ENCODE measurements at regions not wholly inside any gene's neighbourhood (a gene's known extent, or its start where the extent isn't known, plus 50 kb on each side); places are given as distances from the start of the nearest gene placed in this dataset.

DNA sequence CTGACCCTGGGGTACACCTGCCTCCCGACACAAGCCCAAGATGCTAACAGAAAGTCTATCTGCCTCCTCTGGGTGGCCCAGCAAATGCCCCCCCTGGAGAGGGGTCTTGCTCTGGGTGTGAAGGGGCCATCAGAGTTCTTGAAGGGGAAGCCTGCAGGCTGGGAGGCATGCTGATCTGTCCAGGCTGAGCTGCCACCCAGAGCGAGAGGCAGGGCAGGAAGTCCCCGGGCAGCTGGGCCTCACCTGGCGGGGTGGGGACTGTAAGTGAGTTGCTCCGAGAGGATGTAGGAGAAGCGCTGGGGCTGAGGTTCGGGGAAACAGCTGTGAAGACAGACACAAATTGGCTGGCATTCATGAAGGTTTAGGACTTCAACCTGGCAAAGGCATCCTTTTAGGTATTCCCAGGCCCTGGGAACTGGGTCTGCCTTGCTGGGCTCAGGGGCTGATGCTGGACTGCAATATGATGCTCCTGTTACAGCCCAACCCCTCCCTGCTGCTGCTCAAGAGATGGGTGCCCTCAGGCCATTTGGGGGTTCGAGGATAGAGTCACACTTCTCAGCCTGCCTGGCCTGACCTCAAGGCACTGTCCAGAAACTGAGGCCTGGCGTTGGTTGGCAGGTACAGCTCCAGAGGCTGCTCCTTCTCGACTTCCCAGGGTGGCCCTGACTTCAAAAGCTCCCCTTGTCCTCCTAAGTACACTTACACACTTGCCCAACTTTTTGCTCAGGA lies 60.2 kb upstream of the LYVE1 start:
- DNase-seq (ENCODE audit: low read depth, low spot score) (no peak), FAIRE-seq (no peak)
- POLR2A ChIA-PET: no interaction called here
- TF ChIP-seq POLR2AphosphoS5 (IDR thresholded peaks at IDR 0.05; ENCODE audit: insufficient read depth, low read depth, low read length): no peak
- no peak for TF ChIP-seq FOS (IDR thresholded peaks at IDR 0.05; ENCODE audit: borderline replicate concordance, insufficient read depth, low read length)
- TF ChIP-seq MYC (IDR thresholded peaks at IDR 0.05; ENCODE audit: low read depth, low read length): no peak
- TF ChIP-seq EZH2 (IDR thresholded peaks at IDR 0.05; ENCODE audit: borderline replicate concordance, low read depth, low read length, severe bottlenecking): no peak
- TF ChIP-seq POLR2A (IDR thresholded peaks at IDR 0.05; ENCODE audit: low read depth, low read length): no peak
- TF ChIP-seq GATA2 (IDR thresholded peaks at IDR 0.05; ENCODE audit: insufficient read depth, insufficient read length, low read depth, low read length): no peak
- TF ChIP-seq JUN (IDR thresholded peaks at IDR 0.05; ENCODE audit: borderline replicate concordance, insufficient read depth, insufficient read length, low read depth): no peak
- TF ChIP-seq, protein P1, sequence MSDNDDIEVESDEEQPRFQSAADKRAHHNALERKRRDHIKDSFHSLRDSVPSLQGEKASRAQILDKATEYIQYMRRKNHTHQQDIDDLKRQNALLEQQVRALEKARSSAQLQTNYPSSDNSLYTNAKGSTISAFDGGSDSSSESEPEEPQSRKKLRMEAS (IDR thresholded peaks at IDR 0.05; ENCODE audit: insufficient read depth, insufficient read length): no peak
- TF ChIP-seq, protein P2, sequence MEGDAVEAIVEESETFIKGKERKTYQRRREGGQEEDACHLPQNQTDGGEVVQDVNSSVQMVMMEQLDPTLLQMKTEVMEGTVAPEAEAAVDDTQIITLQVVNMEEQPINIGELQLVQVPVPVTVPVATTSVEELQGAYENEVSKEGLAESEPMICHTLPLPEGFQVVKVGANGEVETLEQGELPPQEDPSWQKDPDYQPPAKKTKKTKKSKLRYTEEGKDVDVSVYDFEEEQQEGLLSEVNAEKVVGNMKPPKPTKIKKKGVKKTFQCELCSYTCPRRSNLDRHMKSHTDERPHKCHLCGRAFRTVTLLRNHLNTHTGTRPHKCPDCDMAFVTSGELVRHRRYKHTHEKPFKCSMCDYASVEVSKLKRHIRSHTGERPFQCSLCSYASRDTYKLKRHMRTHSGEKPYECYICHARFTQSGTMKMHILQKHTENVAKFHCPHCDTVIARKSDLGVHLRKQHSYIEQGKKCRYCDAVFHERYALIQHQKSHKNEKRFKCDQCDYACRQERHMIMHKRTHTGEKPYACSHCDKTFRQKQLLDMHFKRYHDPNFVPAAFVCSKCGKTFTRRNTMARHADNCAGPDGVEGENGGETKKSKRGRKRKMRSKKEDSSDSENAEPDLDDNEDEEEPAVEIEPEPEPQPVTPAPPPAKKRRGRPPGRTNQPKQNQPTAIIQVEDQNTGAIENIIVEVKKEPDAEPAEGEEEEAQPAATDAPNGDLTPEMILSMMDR (IDR thresholded peaks at IDR 0.05; ENCODE audit: extremely low read depth in 1 of 2, insufficient read depth in 1 of 2, low read depth in 1 of 2, low read length in 2 of 2): no peak
- no peaks in the 10 kb centered on the region for H3K36me3 ChIP-seq (ENCODE audit: control insufficient read depth in 2 of 2, extremely low read depth in 1 of 2, insufficient read depth in 2 of 2, low read length in 2 of 2)
- no peaks in the 10 kb centered on the region for H3K4me1 ChIP-seq (ENCODE audit: control insufficient read depth, extremely low read depth, insufficient read depth, low read length)
- H3K9me1 ChIP-seq (replicated peaks; ENCODE audit: control insufficient read depth, extremely low read depth, insufficient read depth, low read length): no peaks in the 10 kb centered on the region
- CTCF ChIA-PET: no interaction called here
- H3K27me3 ChIP-seq (ENCODE audit: control insufficient read depth in 2 of 2, insufficient read depth in 2 of 2, low read length in 2 of 2): peaks cover 0 to under 1% of the 10 kb centered on the region in 2 experiments
- H3K4me3 ChIP-seq (replicated peaks in 1 of 3; ENCODE audit: insufficient read depth in 1 of 3, low read depth in 1 of 3, low read length in 3 of 3): no peak overlapping the region
- H4K20me1 ChIP-seq (replicated peaks; ENCODE audit: control insufficient read depth, extremely low read depth, insufficient read depth, low read length): no peaks in the 10 kb centered on the region
- H3K9ac ChIP-seq (replicated peaks; ENCODE audit: extremely low read depth, insufficient read depth, low read length): no peak overlapping the region
- dilution Hi-C loops (cut with MboI; ENCODE audit: extremely low pct_ligation_motif_present, low sequenced_read_pairs) (no loop called here), intact Hi-C loops (cut with micrococcal nuclease) (no loop called here)
- no peaks in the 10 kb centered on the region for H3K9me3 ChIP-seq (replicated peaks; ENCODE audit: control insufficient read depth, insufficient read depth, low read length)
- no peaks in the 10 kb centered on the region for H3K79me2 ChIP-seq (ENCODE audit: control insufficient read depth, insufficient read depth, low read length)
- H2AFZ ChIP-seq (ENCODE audit: low read depth, low read length): no peak overlapping the region
- no TSS peak for BruUV-seq (replicated peaks)
- no peak overlapping the region for H3K4me2 ChIP-seq (ENCODE audit: insufficient read depth, low read length)
- H3K27ac ChIP-seq (ENCODE audit: insufficient read depth, low read depth, low read length): no peak overlapping the region
